VCaP (cell line): ENCODE measurements at regions not wholly inside any gene's neighbourhood (a gene's known extent, or its start where the extent isn't known, plus 50 kb on each side); places are given as distances from the start of the nearest gene placed in this dataset.

Experiments
- H3K27ac ChIP-seq: fragments of 450-650 bp; 2 replicates; pipeline ENCODE4 v1.5.1; 2017
- TF ChIP-seq, protein P1 (sequence below): fragments of 450-650 bp; conservative IDR thresholded peaks from 2 replicates; pipeline ENCODE4 v1.5.1; 2017; ENCODE audit warnings: mild to moderate bottlenecking, moderate library complexity

GRCh38 chrX:16461968-16462367, 188.0 kb upstream of the S100G start:
- H3K27ac ChIP-seq: no peak overlapping the region
- TF ChIP-seq, protein P1, sequence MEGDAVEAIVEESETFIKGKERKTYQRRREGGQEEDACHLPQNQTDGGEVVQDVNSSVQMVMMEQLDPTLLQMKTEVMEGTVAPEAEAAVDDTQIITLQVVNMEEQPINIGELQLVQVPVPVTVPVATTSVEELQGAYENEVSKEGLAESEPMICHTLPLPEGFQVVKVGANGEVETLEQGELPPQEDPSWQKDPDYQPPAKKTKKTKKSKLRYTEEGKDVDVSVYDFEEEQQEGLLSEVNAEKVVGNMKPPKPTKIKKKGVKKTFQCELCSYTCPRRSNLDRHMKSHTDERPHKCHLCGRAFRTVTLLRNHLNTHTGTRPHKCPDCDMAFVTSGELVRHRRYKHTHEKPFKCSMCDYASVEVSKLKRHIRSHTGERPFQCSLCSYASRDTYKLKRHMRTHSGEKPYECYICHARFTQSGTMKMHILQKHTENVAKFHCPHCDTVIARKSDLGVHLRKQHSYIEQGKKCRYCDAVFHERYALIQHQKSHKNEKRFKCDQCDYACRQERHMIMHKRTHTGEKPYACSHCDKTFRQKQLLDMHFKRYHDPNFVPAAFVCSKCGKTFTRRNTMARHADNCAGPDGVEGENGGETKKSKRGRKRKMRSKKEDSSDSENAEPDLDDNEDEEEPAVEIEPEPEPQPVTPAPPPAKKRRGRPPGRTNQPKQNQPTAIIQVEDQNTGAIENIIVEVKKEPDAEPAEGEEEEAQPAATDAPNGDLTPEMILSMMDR: no peak

DNA sequence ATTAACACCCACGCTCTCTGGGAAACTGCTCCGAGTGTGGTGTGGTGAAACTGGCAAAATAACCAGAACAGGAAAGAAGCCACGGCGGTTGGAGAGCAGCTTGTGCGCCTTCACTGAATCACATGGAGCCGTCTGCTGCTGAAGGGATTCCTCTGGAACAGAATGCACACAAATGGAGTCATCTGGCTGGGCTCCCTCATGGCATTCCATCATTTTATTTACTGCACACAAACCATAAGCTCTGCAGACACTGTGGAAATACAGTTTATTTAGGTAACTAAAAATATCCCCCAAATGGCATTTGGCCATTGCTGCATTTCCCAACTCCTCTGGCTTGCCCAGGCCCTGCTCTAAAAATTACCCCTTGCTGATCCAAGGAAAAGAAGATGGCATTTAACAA, 187.0 kb upstream of the S100G start:
- no peak overlapping the region for H3K27ac ChIP-seq

DNA sequence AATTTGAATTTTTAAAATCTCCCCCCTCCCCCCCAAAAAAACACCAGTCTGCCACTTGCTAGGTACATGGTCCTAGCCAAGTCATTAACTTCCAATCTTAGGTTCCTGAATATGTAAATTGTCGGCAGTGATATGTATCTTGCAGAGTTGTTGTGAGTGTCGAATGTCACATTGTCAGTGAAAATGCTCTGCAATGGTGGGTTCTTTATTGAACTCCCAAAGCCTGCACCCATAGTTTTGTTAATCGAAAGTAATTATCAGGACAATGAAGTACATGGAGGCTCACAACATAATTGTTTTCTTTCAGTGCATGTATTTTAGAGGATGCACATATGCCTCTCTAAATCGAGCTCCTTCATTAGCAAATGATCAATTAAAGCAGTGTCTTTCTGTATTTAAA, 185.6 kb upstream of the S100G start:
- H3K27ac ChIP-seq: no peak overlapping the region
- TF ChIP-seq, protein P1: no peak

More for the DNA sequence above, 187.0 kb upstream of the S100G start:
- TF ChIP-seq, protein P1: no peak

GRCh38 chrX:16465081-16465876, 184.7 kb upstream of the S100G start:
- no peak overlapping the region for H3K27ac ChIP-seq
- TF ChIP-seq, protein P1: no peak

GRCh38 chrX:16466640-16467432, 183.1 kb upstream of the S100G start:
- TF ChIP-seq, protein P1: no peak
- no peak overlapping the region for H3K27ac ChIP-seq

DNA sequence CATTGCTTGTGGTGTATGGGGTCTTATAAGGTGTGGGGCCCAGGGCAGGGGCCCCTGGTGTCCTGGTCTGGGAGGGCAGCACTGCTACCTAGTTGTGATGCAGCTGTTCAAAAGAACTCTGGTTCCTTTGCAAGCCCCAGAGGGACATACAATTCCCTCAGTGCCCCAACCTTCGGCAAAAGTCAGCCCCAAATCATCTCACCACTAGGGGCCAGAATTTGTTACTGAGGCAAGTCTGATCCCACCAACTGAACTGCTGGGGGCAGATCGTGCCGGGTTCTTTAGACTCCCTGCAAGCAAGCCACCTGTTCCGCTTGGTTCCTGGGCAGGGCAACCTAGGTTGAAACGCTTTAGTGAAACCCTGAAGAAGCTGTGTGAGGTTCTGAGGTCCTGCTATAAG, 180.1 kb upstream of the S100G start:
- TF ChIP-seq, protein P1: no peak
- no peak overlapping the region for H3K27ac ChIP-seq

GRCh38 chrX:16472345-16472744, 177.6 kb upstream of the S100G start:
- peak overlapping the region; percentile 80 for H3K27ac ChIP-seq
- TF ChIP-seq, protein P1: no peak
